Progenitor cell of endocrine pancreas (in vitro differentiated cells): ENCODE measurements at regions not wholly inside any gene's neighbourhood (a gene's known extent, or its start where the extent isn't known, plus 50 kb on each side); places are given as distances from the start of the nearest gene placed in this dataset.

Source experiments
- DNase-seq: peaks from one replicate; pipeline ENCODE4 v3.0.0; 2021; ENCODE audit warnings: low spot score; ENCODE audit not compliant: unreplicated experiment
- H3K27ac Mint-ChIP-seq: 2 replicates; pipeline ENCODE4 v1.8.0; 2021; ENCODE audit warnings: mild to moderate bottlenecking, moderate library complexity, mixed read lengths
- H3K27me3 Mint-ChIP-seq: 2 replicates; pipeline ENCODE4 v1.8.0; 2021; ENCODE audit warnings: mixed read lengths
- H3K36me3 Mint-ChIP-seq: 2 replicates; pipeline ENCODE4 v1.8.0; 2022; ENCODE audit warnings: mixed read lengths; ENCODE audit not compliant: insufficient read depth
- H3K4me1 Mint-ChIP-seq: 2 replicates; pipeline ENCODE4 v1.8.0; 2021; ENCODE audit warnings: low read depth, mixed read lengths
- H3K4me3 Mint-ChIP-seq: 2 replicates; pipeline ENCODE4 v1.8.0; 2021; ENCODE audit warnings: low read depth, mild to moderate bottlenecking, moderate library complexity, mixed read lengths
- H3K9me3 Mint-ChIP-seq: 2 replicates; pipeline ENCODE4 v1.8.0; 2021; ENCODE audit warnings: low read depth, mixed read lengths
- TF ChIP-seq, protein P1 (sequence below): fragments of 200-600 bp; sonication (generic); IDR thresholded peaks from one replicate; pipeline ENCODE4 v1.5.0; 2021; ENCODE audit warnings: antibody characterized with exemption, mild to moderate bottlenecking; ENCODE audit not compliant: unreplicated experiment

DNA sequence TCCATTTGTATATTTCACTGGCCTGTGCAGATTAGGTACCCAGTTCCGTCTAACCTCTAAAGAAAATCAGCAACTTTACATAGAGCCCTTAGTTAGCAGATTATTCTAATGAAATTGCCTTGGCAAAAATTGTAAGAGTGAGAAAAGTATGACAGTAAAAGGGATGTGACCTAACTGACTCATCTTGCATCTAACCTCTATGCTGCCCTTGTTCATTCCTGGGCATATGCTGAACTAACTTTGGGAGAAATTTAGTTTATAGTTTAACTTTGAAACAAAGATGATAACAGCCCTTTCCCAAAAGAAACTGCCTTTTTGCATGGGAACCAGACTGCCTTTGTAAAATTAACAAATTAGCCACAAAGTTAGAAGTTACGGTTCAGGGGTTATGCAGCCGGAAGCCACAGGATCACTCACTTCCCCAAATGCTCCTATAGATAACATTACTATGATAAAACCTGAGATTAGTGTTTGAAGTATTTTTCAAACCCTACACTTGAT, 839.8 kb upstream of the ALCAM start:
- no peaks in the 10 kb centered on the region for H3K27me3 Mint-ChIP-seq
- no peaks in the 10 kb centered on the region for H3K4me1 Mint-ChIP-seq
- no peaks in the 10 kb centered on the region for H3K36me3 Mint-ChIP-seq
- TF ChIP-seq, protein P1, sequence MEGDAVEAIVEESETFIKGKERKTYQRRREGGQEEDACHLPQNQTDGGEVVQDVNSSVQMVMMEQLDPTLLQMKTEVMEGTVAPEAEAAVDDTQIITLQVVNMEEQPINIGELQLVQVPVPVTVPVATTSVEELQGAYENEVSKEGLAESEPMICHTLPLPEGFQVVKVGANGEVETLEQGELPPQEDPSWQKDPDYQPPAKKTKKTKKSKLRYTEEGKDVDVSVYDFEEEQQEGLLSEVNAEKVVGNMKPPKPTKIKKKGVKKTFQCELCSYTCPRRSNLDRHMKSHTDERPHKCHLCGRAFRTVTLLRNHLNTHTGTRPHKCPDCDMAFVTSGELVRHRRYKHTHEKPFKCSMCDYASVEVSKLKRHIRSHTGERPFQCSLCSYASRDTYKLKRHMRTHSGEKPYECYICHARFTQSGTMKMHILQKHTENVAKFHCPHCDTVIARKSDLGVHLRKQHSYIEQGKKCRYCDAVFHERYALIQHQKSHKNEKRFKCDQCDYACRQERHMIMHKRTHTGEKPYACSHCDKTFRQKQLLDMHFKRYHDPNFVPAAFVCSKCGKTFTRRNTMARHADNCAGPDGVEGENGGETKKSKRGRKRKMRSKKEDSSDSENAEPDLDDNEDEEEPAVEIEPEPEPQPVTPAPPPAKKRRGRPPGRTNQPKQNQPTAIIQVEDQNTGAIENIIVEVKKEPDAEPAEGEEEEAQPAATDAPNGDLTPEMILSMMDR: no peak
- no peak for DNase-seq
- H3K27ac Mint-ChIP-seq: no peak overlapping the region
- H3K4me3 Mint-ChIP-seq: no peak overlapping the region
- no peaks in the 10 kb centered on the region for H3K9me3 Mint-ChIP-seq

DNA sequence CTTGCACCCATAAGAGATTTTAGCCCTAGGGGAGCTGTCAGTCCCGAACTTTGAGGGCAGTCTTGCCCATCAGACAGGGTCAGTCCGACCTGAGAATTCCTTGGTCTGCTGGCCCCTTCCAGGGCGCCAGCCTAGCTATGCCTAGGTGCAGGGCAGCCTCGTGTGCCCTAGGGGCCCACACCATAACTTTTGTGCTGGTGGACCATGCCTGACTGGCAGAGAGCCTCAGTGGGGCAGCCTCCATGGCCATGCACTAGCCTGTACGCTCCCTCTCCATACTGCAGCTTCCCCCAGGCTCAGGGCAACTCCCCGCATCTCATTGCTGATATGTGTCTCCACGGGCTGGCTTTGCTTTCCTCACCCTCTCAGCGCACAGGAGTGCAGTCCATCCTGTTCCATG, 835.8 kb upstream of the ALCAM start:
- Mint-ChIP-seq H3K36me3 (no peaks in the 10 kb centered on the region), H3K4me3 (no peak overlapping the region)

DNA sequence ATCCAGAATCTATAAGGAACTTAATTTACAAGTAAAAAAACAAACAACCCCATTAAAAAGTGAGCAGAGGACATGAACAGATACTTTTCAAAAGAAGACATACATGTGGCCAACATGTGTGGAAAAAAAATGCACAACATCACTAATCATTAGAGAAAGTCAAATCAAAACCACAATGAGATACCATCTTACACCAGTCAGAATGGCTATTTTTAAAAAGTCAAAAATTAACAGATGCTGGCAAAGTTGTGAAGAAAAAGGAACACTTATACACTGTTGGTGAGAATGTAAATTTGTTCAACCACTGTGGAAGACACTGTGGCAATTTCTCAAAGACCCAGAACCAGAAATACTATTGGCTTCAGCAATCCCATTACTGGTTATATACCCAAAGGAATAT, 830.0 kb upstream of the ALCAM start:
- Mint-ChIP-seq H3K27me3 (no peaks in the 10 kb centered on the region), H3K4me3 (no peak overlapping the region), H3K9me3 (peaks cover 17% of the 10 kb centered on the region), H3K4me1 (no peaks in the 10 kb centered on the region), H3K36me3 (no peaks in the 10 kb centered on the region), H3K27ac (no peak overlapping the region)
- no peak for DNase-seq
- TF ChIP-seq, protein P1: no peak

More for the DNA sequence above, 835.8 kb upstream of the ALCAM start:
- no peak for DNase-seq
- TF ChIP-seq, protein P1: no peak
- Mint-ChIP-seq H3K4me1 (no peaks in the 10 kb centered on the region), H3K9me3 (peaks cover 17% of the 10 kb centered on the region), H3K27ac (no peak overlapping the region), H3K27me3 (no peaks in the 10 kb centered on the region)

DNA sequence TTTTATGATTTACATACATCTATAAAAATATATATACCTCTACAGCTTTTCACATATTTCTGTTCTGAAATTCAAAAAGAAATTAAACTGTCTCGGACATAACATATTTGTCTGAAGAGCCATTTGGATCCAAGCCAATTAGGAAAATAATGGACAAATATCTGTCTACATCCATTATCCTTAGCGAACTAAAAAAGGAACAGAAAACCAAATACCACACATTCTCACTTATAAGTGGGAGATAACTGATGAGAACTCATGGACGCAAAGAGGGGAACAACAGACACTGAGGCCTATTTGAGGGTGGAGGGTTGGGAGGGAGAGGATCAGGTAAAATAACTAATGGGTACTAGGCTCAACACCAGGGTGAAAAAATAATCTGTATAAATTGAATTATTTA, 829.4 kb upstream of the ALCAM start:
- Mint-ChIP-seq H3K27ac (no peak overlapping the region), H3K4me1 (no peaks in the 10 kb centered on the region), H3K36me3 (no peaks in the 10 kb centered on the region), H3K4me3 (no peak overlapping the region), H3K9me3 (peaks cover 17% of the 10 kb centered on the region), H3K27me3 (no peaks in the 10 kb centered on the region)
- TF ChIP-seq, protein P1: no peak
- no peak for DNase-seq

DNA sequence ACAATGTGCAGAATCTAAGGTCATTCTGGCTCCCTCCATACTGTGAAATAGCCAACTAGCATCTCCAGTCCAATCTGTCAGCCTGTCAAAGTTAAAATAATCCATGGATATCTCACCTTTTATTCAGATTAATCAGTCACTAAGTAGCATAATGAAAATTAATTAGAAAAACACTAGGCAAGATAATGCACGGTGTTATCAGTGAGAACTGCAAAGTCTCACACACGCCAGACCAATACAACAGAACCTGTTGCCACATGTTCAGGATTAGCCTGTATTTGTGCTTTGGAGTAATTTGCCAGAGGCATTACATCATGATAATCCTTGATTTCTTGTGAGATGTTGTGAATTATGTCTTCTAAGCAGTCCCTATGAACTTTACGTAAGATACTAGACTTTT, 820.4 kb upstream of the ALCAM start:
- no peak overlapping the region for H3K4me3 Mint-ChIP-seq
- no peak overlapping the region for H3K27ac Mint-ChIP-seq
- H3K4me1 Mint-ChIP-seq: peaks cover 9% of the 10 kb centered on the region
- DNase-seq: no peak
- TF ChIP-seq, protein P1: no peak
- no peaks in the 10 kb centered on the region for H3K9me3 Mint-ChIP-seq
- no peaks in the 10 kb centered on the region for H3K27me3 Mint-ChIP-seq
- H3K36me3 Mint-ChIP-seq: no peaks in the 10 kb centered on the region
